HCEC 1CT (cell line): ENCODE measurements at regions not wholly inside any gene's neighbourhood (a gene's known extent, or its start where the extent isn't known, plus 50 kb on each side); places are given as distances from the start of the nearest gene placed in this dataset.
"Not testable (repeated sequence)": the region's sequence is repeated elsewhere in the genome, so short reads cannot be mapped to it uniquely, and the experiment has no call there.

Experiments used
- DNase-seq: peaks from one replicate; pipeline ENCODE4 v3.0.0-alpha.2; 2017

GRCh38 chr15:83335542-83335941, 51.1 kb upstream of the BNC1 start:
- DNase-seq, result not testable (repeated sequence)

GRCh38 chr15:83339396-83339795, 54.9 kb upstream of the BNC1 start:
- DNase-seq, result no peak

- DNase-seq, result no peak
Measured at GRCh38 chr15:83340087-83340486, 55.6 kb upstream of the BNC1 start.

GRCh38 chr15:83346342-83346741, 61.9 kb upstream of the BNC1 start:
- no peak for DNase-seq

- DNase-seq, result no peak
Measured at GRCh38 chr15:83352119-83352518, 67.7 kb upstream of the BNC1 start.

- DNase-seq, result no peak
Measured at GRCh38 chr15:83356501-83357399, 72.3 kb upstream of the BNC1 start.

- DNase-seq, result no peak
Measured at GRCh38 chr15:83358972-83359564, 74.6 kb upstream of the BNC1 start.

GRCh38 chr15:83362706-83363105, 78.2 kb upstream of the BNC1 start:
- DNase-seq, result no peak

GRCh38 chr15:83364501-83364900, 80.0 kb upstream of the BNC1 start:
- no peak for DNase-seq

GRCh38 chr15:83365370-83365938, 81.0 kb upstream of the BNC1 start:
- peak; percentile 66 for DNase-seq

- no peak for DNase-seq
Measured at GRCh38 chr15:83372434-83372891, 74.7 kb upstream of the SH3GL3 start.

- DNase-seq, result no peak
Measured at GRCh38 chr15:83378921-83379578, 68.1 kb upstream of the SH3GL3 start.

- DNase-seq, result peak; percentile 31
Measured at GRCh38 chr15:83379579-83379959, 67.6 kb upstream of the SH3GL3 start.

GRCh38 chr15:83380059-83380458, 67.1 kb upstream of the SH3GL3 start:
- DNase-seq, result peak; percentile 5

GRCh38 chr15:83380682-83381081, 66.5 kb upstream of the SH3GL3 start:
- DNase-seq, result peak; percentile 36

GRCh38 chr15:83383608-83384139, 63.5 kb upstream of the SH3GL3 start:
- not testable (repeated sequence) for DNase-seq

- DNase-seq, result no peak
Measured at GRCh38 chr15:83396101-83396500, 51.0 kb upstream of the SH3GL3 start.
